IMR-90 (cell line): ENCODE measurements at regions not wholly inside any gene's neighbourhood (a gene's known extent, or its start where the extent isn't known, plus 50 kb on each side); places are given as distances from the start of the nearest gene placed in this dataset.

Experiments
- BHLHE40 ChIP-seq: fragments of 150-350 bp; IDR thresholded peaks from 2 replicates; pipeline ENCODE4 v1.6.1; 2016; ENCODE audit warnings: mild to moderate bottlenecking, low read depth, low read length
- CEBPB ChIP-seq: IDR thresholded peaks from 2 replicates; pipeline ENCODE4 v1.6.1; 2012; ENCODE audit warnings: low read depth, low read length, improper control_type of control experiment
- CHD1 ChIP-seq: IDR thresholded peaks from 2 replicates; pipeline ENCODE4 v1.6.1; 2012; ENCODE audit warnings: low read depth, low read length, improper control_type of control experiment
- MAFK ChIP-seq: IDR thresholded peaks from 2 replicates; pipeline ENCODE4 v1.6.1; 2012; ENCODE audit warnings: low read depth, low read length, improper control_type of control experiment
- MXI1 ChIP-seq: IDR thresholded peaks from 2 replicates; pipeline ENCODE4 v1.6.1; 2012; ENCODE audit warnings: low read depth, mild to moderate bottlenecking, low read length, moderate library complexity, borderline replicate concordance
- NFE2L2 ChIP-seq: fragments of 150-350 bp; IDR thresholded peaks from 2 replicates; pipeline ENCODE4 v1.6.1; 2016; ENCODE audit warnings: low read depth, mild to moderate bottlenecking, low read length
- POLR2A ChIP-seq: IDR thresholded peaks from 2 replicates; pipeline ENCODE4 v1.6.1; 2012; ENCODE audit warnings: mild to moderate bottlenecking, low read depth, low read length
- RAD21 ChIP-seq: IDR thresholded peaks from 2 replicates; pipeline ENCODE4 v1.6.1; 2012; ENCODE audit warnings: low read length, improper control_type of control experiment
- RCOR1 ChIP-seq: IDR thresholded peaks from 2 replicates; pipeline ENCODE4 v1.6.1; 2012; ENCODE audit warnings: mild to moderate bottlenecking, low read length, improper control_type of control experiment; ENCODE audit not compliant: insufficient replicate concordance
- RFX5 ChIP-seq: IDR thresholded peaks from 2 replicates; pipeline ENCODE4 v1.8.0; 2012; ENCODE audit warnings: low read depth, mild to moderate bottlenecking, low read length, moderate library complexity
- SMC3 ChIP-seq: fragments of 150-350 bp; IDR thresholded peaks from 2 replicates; pipeline ENCODE4 v1.6.1; 2016; ENCODE audit warnings: low read depth, mild to moderate bottlenecking, antibody characterized with exemption, low read length, moderate library complexity
- TF ChIP-seq, protein P1 (sequence below): conservative IDR thresholded peaks from 2 replicates; pipeline ENCODE4 v1.5.1; 2012; ENCODE audit warnings: mild to moderate bottlenecking, low read depth, low read length, improper control_type of control experiment
- TF ChIP-seq, protein P2 (sequence below): fragments of 150-350 bp; IDR thresholded peaks from 2 replicates; pipeline ENCODE4 v1.6.1; 2017; ENCODE audit warnings: mild to moderate bottlenecking, antibody characterized with exemption, low read length, low read depth
- TF ChIP-seq, protein P3 (sequence below): fragments of 150-350 bp; IDR thresholded peaks from 2 replicates; pipeline ENCODE4 v1.6.1; 2016; ENCODE audit warnings: low read depth, mild to moderate bottlenecking, low read length, moderate library complexity, borderline replicate concordance

DNA sequence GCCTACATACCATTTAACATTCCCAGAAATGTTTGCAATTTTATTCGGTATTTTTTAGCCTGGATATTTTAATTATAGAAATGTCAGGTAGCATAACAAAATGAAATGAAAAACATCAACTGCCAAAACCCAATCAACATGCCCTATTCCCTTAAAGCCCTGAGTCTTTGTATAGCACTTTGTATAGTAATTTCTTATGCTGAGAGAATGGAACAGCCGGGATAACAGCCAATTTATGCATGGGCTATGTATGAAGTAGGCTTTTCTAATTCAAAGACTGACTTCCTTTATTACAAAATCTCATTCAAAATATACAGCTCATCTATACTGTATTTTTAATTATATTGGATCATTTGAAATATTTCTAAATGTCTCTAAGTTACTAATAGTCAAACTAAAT, 513.0 kb upstream of the NAALADL2 start:
- TF ChIP-seq, protein P1, sequence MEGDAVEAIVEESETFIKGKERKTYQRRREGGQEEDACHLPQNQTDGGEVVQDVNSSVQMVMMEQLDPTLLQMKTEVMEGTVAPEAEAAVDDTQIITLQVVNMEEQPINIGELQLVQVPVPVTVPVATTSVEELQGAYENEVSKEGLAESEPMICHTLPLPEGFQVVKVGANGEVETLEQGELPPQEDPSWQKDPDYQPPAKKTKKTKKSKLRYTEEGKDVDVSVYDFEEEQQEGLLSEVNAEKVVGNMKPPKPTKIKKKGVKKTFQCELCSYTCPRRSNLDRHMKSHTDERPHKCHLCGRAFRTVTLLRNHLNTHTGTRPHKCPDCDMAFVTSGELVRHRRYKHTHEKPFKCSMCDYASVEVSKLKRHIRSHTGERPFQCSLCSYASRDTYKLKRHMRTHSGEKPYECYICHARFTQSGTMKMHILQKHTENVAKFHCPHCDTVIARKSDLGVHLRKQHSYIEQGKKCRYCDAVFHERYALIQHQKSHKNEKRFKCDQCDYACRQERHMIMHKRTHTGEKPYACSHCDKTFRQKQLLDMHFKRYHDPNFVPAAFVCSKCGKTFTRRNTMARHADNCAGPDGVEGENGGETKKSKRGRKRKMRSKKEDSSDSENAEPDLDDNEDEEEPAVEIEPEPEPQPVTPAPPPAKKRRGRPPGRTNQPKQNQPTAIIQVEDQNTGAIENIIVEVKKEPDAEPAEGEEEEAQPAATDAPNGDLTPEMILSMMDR = no peak
- TF ChIP-seq SMC3 (no peak), CHD1 (no peak), POLR2A (no peak), RFX5 (no peak), MAFK (no peak), RAD21 (no peak), MXI1 (no peak), NFE2L2 (no peak), RCOR1 (no peak), CEBPB (no peak), BHLHE40 (no peak)
- TF ChIP-seq, protein P2, sequence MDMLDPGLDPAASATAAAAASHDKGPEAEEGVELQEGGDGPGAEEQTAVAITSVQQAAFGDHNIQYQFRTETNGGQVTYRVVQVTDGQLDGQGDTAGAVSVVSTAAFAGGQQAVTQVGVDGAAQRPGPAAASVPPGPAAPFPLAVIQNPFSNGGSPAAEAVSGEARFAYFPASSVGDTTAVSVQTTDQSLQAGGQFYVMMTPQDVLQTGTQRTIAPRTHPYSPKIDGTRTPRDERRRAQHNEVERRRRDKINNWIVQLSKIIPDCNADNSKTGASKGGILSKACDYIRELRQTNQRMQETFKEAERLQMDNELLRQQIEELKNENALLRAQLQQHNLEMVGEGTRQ = no peak
- TF ChIP-seq, protein P3, sequence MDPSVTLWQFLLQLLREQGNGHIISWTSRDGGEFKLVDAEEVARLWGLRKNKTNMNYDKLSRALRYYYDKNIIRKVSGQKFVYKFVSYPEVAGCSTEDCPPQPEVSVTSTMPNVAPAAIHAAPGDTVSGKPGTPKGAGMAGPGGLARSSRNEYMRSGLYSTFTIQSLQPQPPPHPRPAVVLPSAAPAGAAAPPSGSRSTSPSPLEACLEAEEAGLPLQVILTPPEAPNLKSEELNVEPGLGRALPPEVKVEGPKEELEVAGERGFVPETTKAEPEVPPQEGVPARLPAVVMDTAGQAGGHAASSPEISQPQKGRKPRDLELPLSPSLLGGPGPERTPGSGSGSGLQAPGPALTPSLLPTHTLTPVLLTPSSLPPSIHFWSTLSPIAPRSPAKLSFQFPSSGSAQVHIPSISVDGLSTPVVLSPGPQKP = no peak
